IPS DF 19.7 (cell line): ENCODE measurements at regions not wholly inside any gene's neighbourhood (a gene's known extent, or its start where the extent isn't known, plus 50 kb on each side); places are given as distances from the start of the nearest gene placed in this dataset.
"Not testable (repeated sequence)": the region's sequence is repeated elsewhere in the genome, so short reads cannot be mapped to it uniquely, and the experiment has no call there.

Experiments
- DNase-seq: peaks from one replicate; pipeline ENCODE4 v3.0.0-alpha.2; 2013; ENCODE audit warnings: low read depth, low spot score

GRCh38 chr4:13984991-13985800 lies 357.7 kb upstream of the BOD1L1 start:
- DNase-seq = no peak

DNA sequence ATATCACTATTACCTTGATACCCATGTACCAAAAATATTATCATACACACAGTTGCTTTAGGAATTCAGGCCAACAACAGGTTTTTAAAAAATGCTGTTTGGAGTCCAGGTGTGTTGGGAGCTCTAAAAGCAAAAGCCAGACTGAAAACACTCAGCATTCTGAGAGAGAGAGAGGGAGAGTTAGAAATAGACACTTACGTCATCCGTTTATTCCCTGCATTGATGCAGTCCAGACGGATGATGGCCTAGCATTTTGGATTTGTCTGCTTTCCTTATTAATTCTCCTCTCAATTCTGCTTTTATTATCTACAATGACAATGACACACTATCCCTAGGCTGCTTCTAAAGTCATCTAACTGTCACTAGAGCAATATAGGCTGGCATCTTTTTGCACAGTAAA lies 358.3 kb upstream of the BOD1L1 start:
- no peak for DNase-seq

DNA sequence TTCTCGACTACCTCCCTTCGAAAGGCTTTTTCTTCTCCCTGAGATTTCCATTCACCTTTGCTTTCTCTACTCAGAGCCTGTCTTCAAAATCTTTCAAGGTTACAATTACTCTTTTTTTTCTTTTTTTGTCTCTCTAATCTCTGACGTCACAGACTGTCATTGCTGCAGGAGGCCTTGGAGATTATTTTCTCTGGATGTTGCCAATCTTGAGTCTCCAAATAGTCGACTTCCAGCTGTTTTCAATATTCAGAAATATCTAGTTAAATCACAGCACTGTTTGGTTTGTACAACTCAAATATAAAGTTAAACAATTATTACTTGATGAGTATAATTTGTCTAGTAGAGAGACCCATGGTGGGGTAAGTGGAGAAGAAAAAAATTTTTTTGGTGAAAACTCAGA lies 359.0 kb upstream of the BOD1L1 start:
- DNase-seq = no peak

GRCh38 chr4:13988353-13989305 lies 361.1 kb upstream of the BOD1L1 start:
- DNase-seq = no peak

- no peak for DNase-seq
Observed at GRCh38 chr4:13989501-13989900, 362.0 kb upstream of the BOD1L1 start.

- no peak for DNase-seq
Observed at GRCh38 chr4:13990596-13991589, 363.4 kb upstream of the BOD1L1 start.

- DNase-seq = no peak
Observed at GRCh38 chr4:13992041-13992440, 364.5 kb upstream of the BOD1L1 start.

- DNase-seq = no peak
Observed at GRCh38 chr4:13992975-13993520, 365.5 kb upstream of the BOD1L1 start.

DNA sequence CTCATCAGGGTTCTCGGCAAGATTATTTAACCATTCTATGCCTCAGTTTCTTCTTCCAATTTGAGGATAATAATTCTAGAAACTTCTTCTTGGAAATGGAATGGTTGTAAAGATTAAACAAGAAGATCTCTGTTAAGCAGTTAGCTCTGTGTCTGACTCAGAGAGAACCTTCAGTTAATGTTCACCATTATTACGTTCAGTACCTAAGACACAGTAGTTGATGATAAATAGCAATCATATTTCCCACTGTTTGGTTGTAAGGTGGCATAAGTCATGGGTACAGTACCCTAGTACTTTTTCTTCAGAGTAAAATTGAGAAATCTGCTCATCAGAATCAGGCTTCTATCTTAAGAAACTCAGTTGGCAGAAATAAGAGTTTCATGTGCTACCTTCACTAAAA lies 366.5 kb upstream of the BOD1L1 start:
- no peak for DNase-seq

GRCh38 chr4:13998850-13999445 lies 371.4 kb upstream of the BOD1L1 start:
- DNase-seq = no peak

- no peak for DNase-seq
Observed at GRCh38 chr4:14000091-14000814, 372.7 kb upstream of the BOD1L1 start.

DNA sequence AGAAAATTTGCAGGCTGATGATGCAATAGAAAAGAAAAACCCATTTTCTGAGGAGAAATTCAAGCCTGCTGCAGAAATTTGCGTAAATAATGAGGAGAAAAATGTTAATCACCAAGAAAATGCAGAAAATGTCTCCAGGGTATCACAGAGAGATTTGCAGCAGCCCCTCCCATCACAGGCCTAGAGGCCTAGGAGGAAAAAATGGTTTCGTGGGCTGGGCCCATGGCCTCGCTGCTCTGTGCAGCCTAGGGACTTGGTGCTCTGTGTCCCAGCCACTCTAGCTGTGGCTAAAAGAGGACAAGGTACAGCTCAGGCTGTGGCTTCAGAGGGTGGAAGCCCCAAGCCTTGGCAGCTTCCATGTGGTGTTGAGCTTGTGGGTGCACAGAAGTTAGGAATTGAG lies 374.8 kb upstream of the BOD1L1 start:
- not testable (repeated sequence) for DNase-seq

GRCh38 chr4:14008494-14008893 lies 381.0 kb upstream of the BOD1L1 start:
- no peak for DNase-seq

GRCh38 chr4:14018191-14018853 lies 390.8 kb upstream of the BOD1L1 start:
- DNase-seq = no peak

DNA sequence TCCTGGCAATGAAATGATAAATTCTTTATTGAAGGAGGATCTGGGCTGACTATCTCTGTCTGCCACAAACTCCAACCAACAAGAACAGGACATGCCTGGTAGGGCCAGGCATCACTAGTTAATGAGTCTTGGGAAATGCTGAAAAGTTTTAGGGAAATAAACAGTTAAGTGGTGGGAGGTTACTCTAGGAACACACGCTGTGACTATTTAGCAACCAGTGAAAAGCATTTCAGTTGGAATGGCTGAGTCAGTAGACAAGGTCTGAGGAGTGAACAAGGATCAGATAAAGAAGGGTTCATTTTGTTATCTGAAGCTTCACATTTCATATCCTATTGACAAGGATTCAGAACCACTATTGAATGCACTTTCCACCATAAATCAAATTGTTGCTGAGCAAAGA lies 394.9 kb upstream of the BOD1L1 start:
- DNase-seq = no peak

GRCh38 chr4:14023036-14023435 lies 395.5 kb upstream of the BOD1L1 start:
- DNase-seq = no peak

DNA sequence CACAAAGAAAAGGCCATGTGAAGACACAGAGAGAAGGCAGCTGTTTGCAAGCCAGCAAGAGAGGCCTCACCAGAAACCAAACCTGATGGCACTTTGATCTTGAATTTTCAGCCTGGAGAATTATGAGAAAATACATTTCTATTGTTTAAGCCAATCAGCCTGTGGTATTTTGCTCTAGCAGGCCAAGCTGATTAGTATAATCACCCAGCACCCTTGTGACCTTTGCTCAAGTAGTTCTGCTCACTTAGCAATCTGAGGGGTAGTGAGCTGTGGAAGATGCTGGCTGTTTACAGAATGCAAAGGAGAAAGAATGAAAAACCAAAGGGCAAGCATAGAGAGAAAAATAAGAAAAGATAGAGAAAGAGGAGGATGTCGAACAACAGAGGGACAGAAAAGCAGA lies 396.4 kb upstream of the BOD1L1 start:
- no peak for DNase-seq

DNA sequence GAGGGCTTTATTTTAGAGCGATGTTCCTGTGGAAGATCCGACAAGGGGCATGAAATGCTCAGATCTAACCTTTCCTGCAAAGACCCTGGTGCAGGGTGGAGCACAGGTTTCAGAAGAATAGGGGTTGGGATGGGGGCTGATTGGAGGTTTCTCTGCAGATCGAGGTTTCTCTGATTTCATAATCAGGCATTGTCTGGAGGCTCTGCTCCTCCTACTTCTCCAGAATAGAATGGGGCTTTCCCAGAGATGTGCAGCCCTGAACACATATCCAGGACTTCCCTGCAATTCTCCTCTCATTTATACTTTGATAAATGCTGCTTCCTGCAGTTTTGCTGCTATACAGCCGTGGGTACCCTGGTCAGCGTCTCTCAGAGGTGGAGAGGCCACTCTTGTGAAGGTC lies 397.6 kb upstream of the BOD1L1 start:
- DNase-seq = no peak

GRCh38 chr4:14025891-14026290 lies 398.4 kb upstream of the BOD1L1 start:
- DNase-seq = no peak

DNA sequence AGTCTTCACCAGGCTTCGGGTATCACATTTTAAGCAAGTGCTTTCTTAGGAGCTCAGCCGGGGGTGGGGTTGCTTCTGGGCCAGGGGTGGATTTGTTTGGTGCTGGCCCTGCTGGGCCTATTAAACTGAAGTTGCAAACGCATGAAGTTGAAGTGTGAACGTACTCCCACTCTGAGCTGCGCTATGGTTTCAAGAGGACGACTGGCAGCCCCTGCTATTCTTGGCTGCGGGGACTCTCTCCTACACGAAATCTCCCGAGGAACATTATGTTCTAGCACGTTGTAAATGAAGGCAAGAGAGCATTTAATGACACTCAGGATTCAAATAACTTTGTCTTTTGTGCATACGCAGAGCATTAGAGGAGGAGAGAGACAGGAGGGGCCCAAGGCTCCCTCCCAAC lies 401.3 kb upstream of the BOD1L1 start:
- no peak for DNase-seq
